ENCODE measurements at regions not wholly inside any gene's neighbourhood (a gene's known extent, or its start where the extent isn't known, plus 50 kb on each side); places are given as distances from the start of the nearest gene placed in this dataset.

- no peak for TF ChIP-seq CTCF (IDR thresholded peaks at IDR 0.05; ENCODE audit: insufficient read depth, low read length)
- TF ChIP-seq POLR2AphosphoS5 (IDR thresholded peaks at IDR 0.05; ENCODE audit: low read depth) = no peak
- TF ChIP-seq, protein P1, sequence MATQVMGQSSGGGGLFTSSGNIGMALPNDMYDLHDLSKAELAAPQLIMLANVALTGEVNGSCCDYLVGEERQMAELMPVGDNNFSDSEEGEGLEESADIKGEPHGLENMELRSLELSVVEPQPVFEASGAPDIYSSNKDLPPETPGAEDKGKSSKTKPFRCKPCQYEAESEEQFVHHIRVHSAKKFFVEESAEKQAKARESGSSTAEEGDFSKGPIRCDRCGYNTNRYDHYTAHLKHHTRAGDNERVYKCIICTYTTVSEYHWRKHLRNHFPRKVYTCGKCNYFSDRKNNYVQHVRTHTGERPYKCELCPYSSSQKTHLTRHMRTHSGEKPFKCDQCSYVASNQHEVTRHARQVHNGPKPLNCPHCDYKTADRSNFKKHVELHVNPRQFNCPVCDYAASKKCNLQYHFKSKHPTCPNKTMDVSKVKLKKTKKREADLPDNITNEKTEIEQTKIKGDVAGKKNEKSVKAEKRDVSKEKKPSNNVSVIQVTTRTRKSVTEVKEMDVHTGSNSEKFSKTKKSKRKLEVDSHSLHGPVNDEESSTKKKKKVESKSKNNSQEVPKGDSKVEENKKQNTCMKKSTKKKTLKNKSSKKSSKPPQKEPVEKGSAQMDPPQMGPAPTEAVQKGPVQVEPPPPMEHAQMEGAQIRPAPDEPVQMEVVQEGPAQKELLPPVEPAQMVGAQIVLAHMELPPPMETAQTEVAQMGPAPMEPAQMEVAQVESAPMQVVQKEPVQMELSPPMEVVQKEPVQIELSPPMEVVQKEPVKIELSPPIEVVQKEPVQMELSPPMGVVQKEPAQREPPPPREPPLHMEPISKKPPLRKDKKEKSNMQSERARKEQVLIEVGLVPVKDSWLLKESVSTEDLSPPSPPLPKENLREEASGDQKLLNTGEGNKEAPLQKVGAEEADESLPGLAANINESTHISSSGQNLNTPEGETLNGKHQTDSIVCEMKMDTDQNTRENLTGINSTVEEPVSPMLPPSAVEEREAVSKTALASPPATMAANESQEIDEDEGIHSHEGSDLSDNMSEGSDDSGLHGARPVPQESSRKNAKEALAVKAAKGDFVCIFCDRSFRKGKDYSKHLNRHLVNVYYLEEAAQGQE (IDR thresholded peaks at IDR 0.05; ENCODE audit: insufficient replicate concordance, low read depth) = no peak
- no peak for TF ChIP-seq SPI1 (IDR thresholded peaks at IDR 0.05; ENCODE audit: borderline replicate concordance, low read depth)
Observed at GRCh38 chr3:124116906-124117305, 125.0 kb upstream of the ROPN1 start.
